Transverse colon (tissue), 4 donors: ENCODE measurements at regions not wholly inside any gene's neighbourhood (a gene's known extent, or its start where the extent isn't known, plus 50 kb on each side); places are given as distances from the start of the nearest gene placed in this dataset.

ENCODE experiments used
- EP300 ChIP-seq: sonication (generic); formaldehyde crosslinking; IDR thresholded peaks from one replicate; pipeline ENCODE4 v1.6.1; 2017; ENCODE audit warnings: antibody characterized with exemption, low read depth
- POLR2AphosphoS5 ChIP-seq, 3 donors: sonication (generic); formaldehyde crosslinking; IDR thresholded peaks; one replicate each; pipeline ENCODE4 v1.6.1; 2016; ENCODE audit warnings: antibody characterized with exemption in 3 of 3
- TF ChIP-seq, protein P1 (sequence below), 5 experiments: fragments of 200-600 bp in 3 of 5; fragments of 450-650 bp in 2 of 5; sonication (generic) in 3 of 5; IDR thresholded peaks; 1 replicate in 2 of 5; 2 replicates in 3 of 5; pipeline ENCODE4 v1.5.1; 2016 to 2017; ENCODE audit warnings: antibody characterized with exemption in 5 of 5, inconsistent platforms in 3 of 5, mild to moderate bottlenecking in 2 of 5, moderate library complexity in 1 of 5

- TF ChIP-seq, protein P1, sequence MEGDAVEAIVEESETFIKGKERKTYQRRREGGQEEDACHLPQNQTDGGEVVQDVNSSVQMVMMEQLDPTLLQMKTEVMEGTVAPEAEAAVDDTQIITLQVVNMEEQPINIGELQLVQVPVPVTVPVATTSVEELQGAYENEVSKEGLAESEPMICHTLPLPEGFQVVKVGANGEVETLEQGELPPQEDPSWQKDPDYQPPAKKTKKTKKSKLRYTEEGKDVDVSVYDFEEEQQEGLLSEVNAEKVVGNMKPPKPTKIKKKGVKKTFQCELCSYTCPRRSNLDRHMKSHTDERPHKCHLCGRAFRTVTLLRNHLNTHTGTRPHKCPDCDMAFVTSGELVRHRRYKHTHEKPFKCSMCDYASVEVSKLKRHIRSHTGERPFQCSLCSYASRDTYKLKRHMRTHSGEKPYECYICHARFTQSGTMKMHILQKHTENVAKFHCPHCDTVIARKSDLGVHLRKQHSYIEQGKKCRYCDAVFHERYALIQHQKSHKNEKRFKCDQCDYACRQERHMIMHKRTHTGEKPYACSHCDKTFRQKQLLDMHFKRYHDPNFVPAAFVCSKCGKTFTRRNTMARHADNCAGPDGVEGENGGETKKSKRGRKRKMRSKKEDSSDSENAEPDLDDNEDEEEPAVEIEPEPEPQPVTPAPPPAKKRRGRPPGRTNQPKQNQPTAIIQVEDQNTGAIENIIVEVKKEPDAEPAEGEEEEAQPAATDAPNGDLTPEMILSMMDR (IDR thresholded peaks at IDR 0.05), result no peak
- TF ChIP-seq POLR2AphosphoS5 (IDR thresholded peaks at IDR 0.05), result no peak
- TF ChIP-seq EP300, result no peak
These were observed 57.3 kb upstream of the LRPPRC start for GRCh38 chr2:44053052-44053451.
